ENCODE measurements at regions not wholly inside any gene's neighbourhood (a gene's known extent, or its start where the extent isn't known, plus 50 kb on each side); places are given as distances from the start of the nearest gene placed in this dataset.

DNA sequence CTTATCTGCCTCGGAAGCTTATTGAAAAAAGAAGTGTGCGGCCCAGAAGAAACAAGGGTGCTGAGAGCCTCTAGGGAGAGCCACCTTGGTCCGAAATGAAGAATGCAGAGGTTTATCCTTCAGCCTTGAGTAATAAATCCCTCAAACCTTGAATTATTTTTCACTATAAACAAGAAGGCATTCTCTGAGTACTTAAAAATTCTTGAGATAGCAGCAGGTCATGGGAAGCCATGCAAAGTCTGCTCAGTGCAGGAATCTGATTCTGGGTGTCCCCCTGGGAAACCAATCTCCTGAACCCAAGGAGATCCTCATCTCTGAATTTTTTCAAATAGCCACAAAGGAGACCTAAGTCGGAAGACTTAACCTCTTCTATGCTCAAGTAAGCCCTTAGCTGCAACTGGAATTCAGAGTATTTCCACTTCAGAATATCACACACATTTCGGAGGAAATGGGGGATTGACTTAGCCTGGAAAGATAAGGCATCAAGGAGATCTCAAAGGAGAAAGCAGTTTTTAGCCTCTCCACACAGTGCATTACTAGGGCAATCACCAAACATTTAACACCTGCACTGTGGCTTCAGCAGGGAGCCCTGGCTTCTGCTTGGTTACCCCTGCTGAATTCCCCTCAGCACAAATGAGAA lies 365.0 kb downstream of the ETS1 start:
- no peaks in the 10 kb centered on the region for H3K27me3 ChIP-seq (ENCODE audit: control insufficient read depth, insufficient read depth, low read length)
- no peaks in the 10 kb centered on the region for H3K9me3 ChIP-seq (ENCODE audit: control insufficient read depth, insufficient read depth, low read length)
- H3K36me3 ChIP-seq (ENCODE audit: control insufficient read depth, insufficient read depth, low read length): no peaks in the 10 kb centered on the region
- H3K27ac ChIP-seq (ENCODE audit: low read depth, low read length): no peak overlapping the region
- no peak for DNase-seq (ENCODE audit: low read depth in 4 of 6, low spot score in 6 of 6)
- H3K4me3 ChIP-seq (ENCODE audit: low read depth, low read length): no peak overlapping the region
- WGBS (ENCODE audit: insufficient coverage): 92% methylated on average over 2 of the region's 5 CpGs
- H3K4me1 ChIP-seq (ENCODE audit: control insufficient read depth, insufficient read depth, low read length): no peaks in the 10 kb centered on the region

DNA sequence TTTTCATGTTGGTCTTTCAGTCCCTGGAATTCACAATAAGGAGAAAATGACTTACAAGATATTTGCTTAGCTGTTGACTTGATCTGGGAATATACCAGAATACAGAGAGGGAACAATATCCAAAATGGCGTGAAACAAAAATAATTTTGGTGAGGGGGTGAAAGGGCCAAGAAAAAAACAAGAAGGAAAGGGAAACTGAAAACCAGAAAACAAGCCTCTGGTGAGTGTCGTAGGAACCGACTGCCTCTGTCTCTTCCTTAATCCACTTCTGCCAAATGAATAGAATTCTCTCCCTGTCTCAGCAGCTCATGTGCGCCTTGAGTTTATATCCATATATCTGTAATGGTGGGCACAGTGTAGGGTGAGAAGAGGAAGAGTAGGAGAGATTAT lies 367.6 kb downstream of the ETS1 start:
- H3K36me3 ChIP-seq (ENCODE audit: control insufficient read depth, insufficient read depth, low read length): no peaks in the 10 kb centered on the region
- H3K4me1 ChIP-seq (ENCODE audit: control insufficient read depth, insufficient read depth, low read length): no peaks in the 10 kb centered on the region
- 100% methylated on average over 1 of the region's 4 CpGs for WGBS (ENCODE audit: insufficient coverage)
- H3K4me3 ChIP-seq (ENCODE audit: low read depth, low read length): no peak overlapping the region
- no peaks in the 10 kb centered on the region for H3K9me3 ChIP-seq (ENCODE audit: control insufficient read depth, insufficient read depth, low read length)
- no peak for DNase-seq (ENCODE audit: low read depth in 4 of 6, low spot score in 6 of 6)
- no peak overlapping the region for H3K27ac ChIP-seq (ENCODE audit: low read depth, low read length)
- no peaks in the 10 kb centered on the region for H3K27me3 ChIP-seq (ENCODE audit: control insufficient read depth, insufficient read depth, low read length)

DNA sequence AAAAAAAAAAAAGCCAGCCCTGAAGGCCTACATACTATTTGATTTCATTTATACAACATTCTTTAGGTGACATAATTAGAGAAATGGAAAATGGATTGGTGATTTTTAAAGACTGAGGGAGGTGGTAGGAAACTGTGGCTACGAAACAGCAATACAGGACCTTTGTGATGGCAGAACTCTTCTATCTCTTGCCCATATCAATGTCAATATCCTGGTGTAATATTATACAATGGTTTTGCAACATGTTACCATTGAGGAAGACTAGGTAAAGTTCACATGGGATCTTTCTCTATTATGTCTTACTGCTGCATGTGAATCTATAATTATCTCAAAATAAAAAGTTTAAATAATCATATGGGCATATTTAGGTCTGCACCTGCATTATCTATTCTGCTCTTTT lies 371.2 kb downstream of the ETS1 start:
- no peaks in the 10 kb centered on the region for H3K27me3 ChIP-seq (ENCODE audit: control insufficient read depth, insufficient read depth, low read length)
- H3K4me1 ChIP-seq (ENCODE audit: control insufficient read depth, insufficient read depth, low read length): no peaks in the 10 kb centered on the region
- H3K27ac ChIP-seq (ENCODE audit: low read depth, low read length): no peak overlapping the region
- no peaks in the 10 kb centered on the region for H3K36me3 ChIP-seq (ENCODE audit: control insufficient read depth, insufficient read depth, low read length)
- no peak for DNase-seq (ENCODE audit: low read depth in 4 of 6, low spot score in 6 of 6)
- no peak overlapping the region for H3K4me3 ChIP-seq (ENCODE audit: low read depth, low read length)
- no peaks in the 10 kb centered on the region for H3K9me3 ChIP-seq (ENCODE audit: control insufficient read depth, insufficient read depth, low read length)
- WGBS (ENCODE audit: insufficient coverage): no CpG with 5 or more reads among the region's 1 CpG

DNA sequence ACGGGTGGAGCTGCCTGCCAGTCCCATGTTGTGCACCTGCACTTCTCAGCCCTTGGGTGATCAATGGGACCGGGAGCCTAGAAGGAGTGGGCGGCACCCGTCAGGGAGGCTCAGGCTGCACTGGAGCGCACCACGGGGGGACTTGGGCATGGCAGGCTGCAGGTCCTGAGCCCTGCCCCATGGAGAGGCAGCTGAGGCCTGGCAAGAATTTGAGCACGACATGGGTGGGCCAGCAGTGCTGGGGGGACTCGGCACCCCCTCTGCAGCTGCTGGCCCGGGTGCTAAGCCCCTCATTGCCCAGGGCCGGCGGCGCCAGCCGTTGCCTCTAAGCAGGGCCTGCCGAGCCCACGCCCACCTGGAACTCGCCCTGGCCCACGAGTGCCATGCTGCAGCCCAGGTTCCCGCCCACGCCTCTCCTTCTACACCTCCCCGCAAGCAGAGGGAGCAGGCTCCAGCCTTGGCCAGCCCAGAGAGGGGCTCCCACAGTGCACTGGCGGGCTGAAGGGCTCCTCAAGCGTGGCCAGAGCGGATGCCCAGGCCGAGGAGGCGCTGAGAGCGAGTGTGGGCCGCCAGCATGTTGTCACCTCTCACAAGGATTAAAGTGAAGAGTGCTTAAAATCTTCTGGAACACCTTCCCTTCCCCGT lies 372.0 kb downstream of the ETS1 start:
- WGBS (ENCODE audit: insufficient coverage): 96% methylated on average over 20 of the region's 28 CpGs
- no peak for DNase-seq (ENCODE audit: low read depth in 4 of 6, low spot score in 6 of 6)
- H3K27ac ChIP-seq (ENCODE audit: low read depth, low read length): no peak overlapping the region
- no peak overlapping the region for H3K4me3 ChIP-seq (ENCODE audit: low read depth, low read length)
- H3K36me3 ChIP-seq (ENCODE audit: control insufficient read depth, insufficient read depth, low read length): no peaks in the 10 kb centered on the region
- no peaks in the 10 kb centered on the region for H3K9me3 ChIP-seq (ENCODE audit: control insufficient read depth, insufficient read depth, low read length)
- H3K4me1 ChIP-seq (ENCODE audit: control insufficient read depth, insufficient read depth, low read length): no peaks in the 10 kb centered on the region
- no peaks in the 10 kb centered on the region for H3K27me3 ChIP-seq (ENCODE audit: control insufficient read depth, insufficient read depth, low read length)

DNA sequence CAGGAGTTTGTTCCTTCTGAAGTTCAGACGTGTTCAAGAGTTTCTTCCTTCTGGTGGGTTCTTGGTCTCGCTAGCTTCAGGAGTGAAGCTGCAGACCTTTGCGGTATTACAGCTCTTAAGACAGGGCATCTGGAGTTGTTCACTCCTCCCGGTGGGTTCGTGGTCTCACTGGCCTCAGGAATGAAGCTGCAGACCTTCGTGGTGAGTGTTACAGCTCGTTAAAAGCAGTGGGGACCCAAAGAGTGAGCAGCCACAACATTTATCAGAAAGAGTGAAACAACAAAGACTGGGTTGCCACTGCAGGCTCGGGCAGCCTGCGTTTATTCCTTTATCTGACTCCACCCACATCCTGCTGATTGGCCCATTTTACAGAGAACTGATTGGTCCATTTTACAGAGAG lies 373.1 kb downstream of the ETS1 start:
- H3K4me1 ChIP-seq (ENCODE audit: control insufficient read depth, insufficient read depth, low read length): no peaks in the 10 kb centered on the region
- no peak overlapping the region for H3K27ac ChIP-seq (ENCODE audit: low read depth, low read length)
- H3K9me3 ChIP-seq (ENCODE audit: control insufficient read depth, insufficient read depth, low read length): no peaks in the 10 kb centered on the region
- no peak for DNase-seq (ENCODE audit: low read depth in 4 of 6, low spot score in 6 of 6)
- no peaks in the 10 kb centered on the region for H3K36me3 ChIP-seq (ENCODE audit: control insufficient read depth, insufficient read depth, low read length)
- 94% methylated on average over 9 of the region's 9 CpGs for WGBS (ENCODE audit: insufficient coverage)
- no peaks in the 10 kb centered on the region for H3K27me3 ChIP-seq (ENCODE audit: control insufficient read depth, insufficient read depth, low read length)
- H3K4me3 ChIP-seq (ENCODE audit: low read depth, low read length): no peak overlapping the region

DNA sequence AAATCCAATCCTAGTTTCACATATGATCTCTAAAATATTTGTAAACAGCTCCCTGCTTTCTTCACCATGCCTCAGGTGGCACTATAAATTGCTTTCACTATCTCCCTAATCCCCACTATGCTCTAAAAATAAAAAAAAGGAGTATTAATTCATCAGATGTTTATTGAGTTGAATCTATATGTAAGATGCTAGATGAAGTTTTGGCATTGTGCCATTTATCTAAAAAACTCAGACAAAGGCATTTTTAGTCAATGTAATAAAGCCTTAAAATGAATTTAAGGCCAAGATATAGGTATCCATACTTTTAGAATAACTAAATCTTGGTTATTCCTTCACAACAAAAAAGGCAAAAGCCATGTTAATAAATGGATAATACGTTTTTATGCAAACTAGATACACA lies 373.9 kb downstream of the ETS1 start:
- Histone ChIP-seq H3K9me3 (ENCODE audit: control insufficient read depth, insufficient read depth, low read length) (no peaks in the 10 kb centered on the region), H3K4me3 (ENCODE audit: low read depth, low read length) (no peak overlapping the region), H3K4me1 (ENCODE audit: control insufficient read depth, insufficient read depth, low read length) (no peaks in the 10 kb centered on the region), H3K36me3 (ENCODE audit: control insufficient read depth, insufficient read depth, low read length) (no peaks in the 10 kb centered on the region), H3K27me3 (ENCODE audit: control insufficient read depth, insufficient read depth, low read length) (no peaks in the 10 kb centered on the region), H3K27ac (ENCODE audit: low read depth, low read length) (no peak overlapping the region)
- no peak for DNase-seq (ENCODE audit: low read depth in 4 of 6, low spot score in 6 of 6)
- WGBS (ENCODE audit: insufficient coverage): no CpG with 5 or more reads among the region's 1 CpG

DNA sequence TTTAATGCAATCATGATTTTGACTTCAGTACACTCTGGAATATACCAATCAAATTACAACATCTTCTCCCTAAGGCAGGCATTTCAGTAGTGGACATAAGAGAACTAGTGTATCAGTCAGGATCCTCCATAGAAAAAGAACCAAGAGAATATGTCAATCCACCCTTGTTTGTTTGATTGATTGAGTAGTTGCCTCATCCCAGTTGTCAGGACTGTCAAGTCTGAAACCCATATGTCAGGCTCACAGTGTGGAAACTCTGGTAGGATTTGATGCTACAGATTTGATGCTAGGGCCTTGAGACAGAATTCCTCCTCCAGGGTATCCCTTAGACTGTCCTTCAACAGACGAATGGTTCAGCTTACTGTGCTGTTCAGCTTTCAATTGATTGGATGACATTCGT lies 375.0 kb downstream of the ETS1 start:
- H3K4me3 ChIP-seq (ENCODE audit: low read depth, low read length): no peak overlapping the region
- no peaks in the 10 kb centered on the region for H3K4me1 ChIP-seq (ENCODE audit: control insufficient read depth, insufficient read depth, low read length)
- H3K27me3 ChIP-seq (ENCODE audit: control insufficient read depth, insufficient read depth, low read length): no peaks in the 10 kb centered on the region
- H3K27ac ChIP-seq (ENCODE audit: low read depth, low read length): no peak overlapping the region
- no peaks in the 10 kb centered on the region for H3K9me3 ChIP-seq (ENCODE audit: control insufficient read depth, insufficient read depth, low read length)
- H3K36me3 ChIP-seq (ENCODE audit: control insufficient read depth, insufficient read depth, low read length): no peaks in the 10 kb centered on the region
- DNase-seq (ENCODE audit: low read depth in 4 of 6, low spot score in 6 of 6): no peak
- WGBS (ENCODE audit: insufficient coverage): 78% methylated on average over 1 of the region's 2 CpGs

DNA sequence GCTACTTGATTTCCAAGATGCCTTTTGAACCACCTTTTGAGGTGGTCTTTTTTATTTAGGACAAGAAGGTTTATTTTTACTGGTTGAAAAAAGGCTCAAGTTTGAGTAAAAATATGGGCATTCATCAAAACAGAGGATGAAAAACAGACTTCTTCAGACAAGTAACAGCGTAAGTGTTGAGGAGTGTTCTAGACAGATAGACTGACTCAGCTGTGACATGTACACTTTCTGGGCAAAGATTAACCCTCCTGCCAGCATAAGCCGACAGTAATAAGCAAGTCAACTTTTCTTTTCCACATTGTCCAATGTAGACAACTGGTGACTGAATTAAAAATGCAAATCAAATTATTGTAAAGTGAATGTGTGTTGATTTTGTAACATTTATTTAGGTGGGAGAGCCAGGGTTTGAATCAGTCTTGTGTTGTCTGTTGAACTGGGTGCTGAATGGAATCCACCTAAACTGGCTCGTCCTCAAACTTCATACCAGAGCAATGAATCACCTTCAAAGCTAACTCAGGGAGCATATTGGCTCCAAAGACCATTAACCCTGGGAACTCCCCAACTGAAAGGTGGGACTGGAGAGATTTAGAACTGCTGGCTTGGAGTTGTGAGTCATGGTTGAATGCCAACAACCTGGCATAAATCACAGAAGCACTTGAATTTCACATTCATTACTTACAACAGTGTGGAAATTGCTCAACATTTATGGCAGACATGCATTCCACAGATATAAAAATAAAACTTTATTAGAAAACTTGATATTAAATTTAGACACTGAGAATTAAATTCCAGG lies 377.0 kb downstream of the ETS1 start:
- Histone ChIP-seq H3K36me3 (ENCODE audit: control insufficient read depth, insufficient read depth, low read length) (no peaks in the 10 kb centered on the region), H3K4me1 (ENCODE audit: control insufficient read depth, insufficient read depth, low read length) (no peaks in the 10 kb centered on the region), H3K27ac (ENCODE audit: low read depth, low read length) (no peak overlapping the region), H3K4me3 (ENCODE audit: low read depth, low read length) (no peak overlapping the region), H3K27me3 (ENCODE audit: control insufficient read depth, insufficient read depth, low read length) (no peaks in the 10 kb centered on the region), H3K9me3 (ENCODE audit: control insufficient read depth, insufficient read depth, low read length) (no peaks in the 10 kb centered on the region)
- WGBS (ENCODE audit: insufficient coverage): no CpG with 5 or more reads among the region's 3 CpGs
- peak in 2 of 6 donors; percentile 33 to 41 for DNase-seq (ENCODE audit: low read depth in 4 of 6, low spot score in 6 of 6)

DNA sequence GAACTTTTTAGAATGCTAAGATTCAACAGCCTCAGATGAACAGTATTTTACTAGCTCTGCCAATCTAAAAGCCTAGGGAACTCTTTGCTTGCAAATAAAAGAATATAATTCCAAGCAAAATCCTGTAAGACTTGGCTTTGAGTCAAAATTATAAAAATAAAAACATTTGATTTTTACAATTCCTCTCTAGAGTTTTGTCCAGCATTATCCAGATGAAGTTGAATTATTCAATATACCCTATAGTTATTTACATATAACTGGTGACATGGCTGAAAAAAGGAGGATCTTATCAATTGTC lies 378.3 kb downstream of the ETS1 start:
- H3K27ac ChIP-seq (ENCODE audit: low read depth, low read length): no peak overlapping the region
- H3K27me3 ChIP-seq (ENCODE audit: control insufficient read depth, insufficient read depth, low read length): no peaks in the 10 kb centered on the region
- no peaks in the 10 kb centered on the region for H3K36me3 ChIP-seq (ENCODE audit: control insufficient read depth, insufficient read depth, low read length)
- no peaks in the 10 kb centered on the region for H3K9me3 ChIP-seq (ENCODE audit: control insufficient read depth, insufficient read depth, low read length)
- no peak for DNase-seq (ENCODE audit: low read depth in 4 of 6, low spot score in 6 of 6)
- no peak overlapping the region for H3K4me3 ChIP-seq (ENCODE audit: low read depth, low read length)
- H3K4me1 ChIP-seq (ENCODE audit: control insufficient read depth, insufficient read depth, low read length): no peaks in the 10 kb centered on the region
